DMS153 (cell line): ENCODE measurements at regions not wholly inside any gene's neighbourhood (a gene's known extent, or its start where the extent isn't known, plus 50 kb on each side); places are given as distances from the start of the nearest gene placed in this dataset.
"Not testable (repeated sequence)": the region's sequence is repeated elsewhere in the genome, so short reads cannot be mapped to it uniquely, and the experiment has no call there.

Source experiments
- DNase-seq: peaks from one replicate; lab custom pipeline; 2025; lab: John Stamatoyannopoulos, UW

- DNase-seq = no peak
These were observed 145.3 kb downstream of the ALX1 start for GRCh38 chr12:85425349-85425612.

GRCh38 chr12:85425926-85426325 is 145.9 kb downstream of the ALX1 start:
- no peak for DNase-seq

DNA sequence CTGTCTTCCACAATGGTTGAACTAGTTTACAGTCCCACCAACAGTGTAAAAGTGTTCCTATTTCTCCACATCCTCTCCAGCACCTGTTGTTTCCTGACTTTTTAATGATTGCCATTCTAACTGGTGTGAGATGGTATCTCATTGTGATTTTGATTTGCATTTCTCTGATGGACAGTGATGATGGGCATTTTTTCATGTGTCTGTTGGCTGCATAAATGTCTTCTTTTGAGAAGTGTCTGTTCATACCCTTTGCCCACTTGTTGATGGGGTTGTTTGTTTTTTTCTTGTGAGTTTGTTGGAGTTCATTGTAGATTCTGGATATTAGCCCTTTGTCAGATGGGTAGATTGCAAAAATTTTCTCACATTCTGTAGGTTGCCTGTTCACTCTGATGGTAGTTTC is 153.1 kb downstream of the ALX1 start:
- DNase-seq = not testable (repeated sequence)

DNA sequence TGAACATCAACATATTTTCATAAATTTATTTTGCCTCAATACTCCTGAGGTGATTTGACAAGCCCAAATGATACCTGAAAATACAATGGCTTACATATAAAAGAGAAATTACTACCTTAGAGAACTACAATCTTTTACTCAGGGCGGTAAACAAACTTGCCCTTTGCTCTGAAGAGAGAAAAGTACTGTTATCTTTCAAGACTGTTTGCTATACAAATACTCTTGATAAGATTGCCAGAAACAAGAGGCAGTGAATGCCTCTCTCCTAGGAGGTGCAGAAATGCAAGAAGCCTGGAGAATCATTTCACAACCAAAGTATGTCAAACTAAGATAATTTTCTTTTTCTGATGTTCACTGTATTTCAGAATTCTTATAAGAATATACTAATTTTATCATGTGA is 160.3 kb downstream of the ALX1 start:
- no peak for DNase-seq

GRCh38 chr12:85441025-85441424 is 161.0 kb downstream of the ALX1 start:
- DNase-seq = no peak

GRCh38 chr12:85441741-85442140 is 161.7 kb downstream of the ALX1 start:
- DNase-seq = no peak

DNA sequence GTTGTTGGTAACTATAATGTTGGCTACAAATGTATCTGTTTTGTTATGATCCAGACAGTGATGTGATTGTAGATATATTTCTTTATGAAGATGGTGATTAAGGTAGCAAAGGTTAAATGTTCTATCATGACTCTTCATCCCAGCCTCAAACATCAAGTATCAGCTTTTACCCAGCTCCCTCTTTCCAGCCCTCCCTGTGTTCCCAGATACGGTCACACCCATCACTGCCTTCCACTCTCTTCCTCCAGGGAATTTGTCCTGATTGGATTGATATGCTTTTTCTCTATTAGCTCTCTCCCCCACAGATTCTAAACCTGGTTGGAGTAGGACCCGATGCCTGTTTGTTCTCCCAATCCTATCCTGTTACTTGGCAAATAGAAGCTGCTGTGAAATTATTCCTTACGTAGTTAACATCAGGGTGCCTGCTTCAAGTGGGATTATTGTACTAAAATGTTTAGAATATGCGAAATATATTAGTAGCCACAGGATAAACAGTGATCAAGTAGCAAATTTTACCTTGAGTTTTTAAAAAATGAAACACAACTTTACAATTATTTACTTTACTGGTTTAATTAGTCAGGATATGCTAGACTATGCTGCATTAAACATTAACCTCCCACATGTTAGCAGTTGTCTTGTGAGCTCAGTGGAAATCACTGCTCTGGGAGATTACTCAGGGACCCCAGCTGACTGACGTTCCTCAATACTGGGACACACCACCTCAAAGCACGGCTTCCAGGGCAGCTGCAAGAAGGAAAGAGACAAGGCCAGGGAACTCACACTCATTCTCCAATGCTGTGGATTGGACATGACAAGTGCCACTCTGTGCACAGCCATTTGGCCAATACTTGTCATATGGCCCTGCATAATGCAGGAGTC is 165.3 kb downstream of the ALX1 start:
- DNase-seq = no peak

DNA sequence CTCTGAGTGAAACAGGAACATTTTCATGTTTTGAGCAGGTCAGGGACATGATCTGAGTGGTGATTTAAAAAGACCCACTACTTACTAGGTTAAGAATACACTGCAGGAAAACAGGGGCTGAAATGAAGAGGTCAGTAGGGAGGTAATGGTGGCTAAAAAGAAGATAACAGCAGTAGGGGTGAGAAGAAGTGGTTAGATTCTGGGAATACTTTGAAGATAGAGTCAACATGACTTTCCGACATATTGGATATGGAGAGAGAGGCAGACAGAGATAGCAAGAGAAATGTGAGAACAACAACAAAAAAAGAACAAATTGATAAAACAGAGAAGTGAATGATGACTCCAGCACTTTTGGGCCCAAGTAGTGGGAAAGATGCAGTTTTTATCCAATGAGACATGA is 168.0 kb downstream of the ALX1 start:
- no peak for DNase-seq

- no peak for DNase-seq
These were observed 168.6 kb downstream of the ALX1 start for GRCh38 chr12:85448548-85449139.

- no peak for DNase-seq
These were observed 177.0 kb downstream of the ALX1 start for GRCh38 chr12:85457016-85457415.

DNA sequence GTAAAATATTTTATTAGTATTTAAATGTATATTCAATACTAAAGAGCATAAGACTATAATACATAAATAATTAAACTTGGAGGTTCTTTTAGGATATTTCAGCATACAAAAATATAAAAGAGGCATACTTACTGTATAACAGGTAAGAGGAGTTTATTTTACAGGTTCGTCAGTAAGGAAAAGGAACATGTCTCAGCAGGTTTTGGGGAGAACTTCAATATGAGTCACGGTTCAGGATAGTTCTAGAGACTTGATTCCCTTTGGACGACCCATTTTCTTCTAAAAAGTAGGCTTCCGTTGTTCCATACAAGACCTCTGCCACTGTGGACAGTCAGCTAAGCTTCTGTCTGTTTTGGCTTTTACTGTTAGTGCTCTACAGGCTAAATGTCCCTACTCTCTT is 181.1 kb downstream of the ALX1 start:
- no peak for DNase-seq

DNA sequence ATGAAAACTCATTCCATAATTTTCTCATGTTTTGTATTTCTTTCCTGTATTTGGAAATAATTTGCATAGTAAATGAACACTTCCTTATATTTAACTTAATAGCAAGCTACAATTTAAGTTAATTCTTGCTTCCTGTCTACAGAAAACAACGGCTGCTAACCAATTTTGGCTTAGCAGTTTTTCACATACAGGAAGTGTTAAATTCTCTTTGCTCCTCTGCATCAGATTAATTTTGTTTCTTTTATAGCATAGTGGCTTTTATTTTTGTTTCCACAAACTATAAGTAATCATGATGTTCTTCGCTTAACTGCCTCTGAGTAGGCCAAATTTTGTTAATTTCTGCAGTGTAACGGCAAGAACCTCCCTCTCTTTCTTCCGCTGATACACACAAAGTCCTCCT is 182.9 kb downstream of the ALX1 start:
- DNase-seq = no peak

- DNase-seq = no peak
These were observed 186.9 kb downstream of the ALX1 start for GRCh38 chr12:85466890-85467289.

- DNase-seq = no peak
These were observed 188.5 kb downstream of the ALX1 start for GRCh38 chr12:85468356-85469157.

GRCh38 chr12:85469158-85470086 is 189.4 kb downstream of the ALX1 start:
- peak; percentile 65 for DNase-seq

GRCh38 chr12:85475277-85475676 is 195.3 kb downstream of the ALX1 start:
- DNase-seq = not testable (repeated sequence)

- no peak for DNase-seq
These were observed 196.7 kb downstream of the ALX1 start for GRCh38 chr12:85476756-85477155.

- no peak for DNase-seq
These were observed 204.4 kb downstream of the ALX1 start for GRCh38 chr12:85484387-85484786.

DNA sequence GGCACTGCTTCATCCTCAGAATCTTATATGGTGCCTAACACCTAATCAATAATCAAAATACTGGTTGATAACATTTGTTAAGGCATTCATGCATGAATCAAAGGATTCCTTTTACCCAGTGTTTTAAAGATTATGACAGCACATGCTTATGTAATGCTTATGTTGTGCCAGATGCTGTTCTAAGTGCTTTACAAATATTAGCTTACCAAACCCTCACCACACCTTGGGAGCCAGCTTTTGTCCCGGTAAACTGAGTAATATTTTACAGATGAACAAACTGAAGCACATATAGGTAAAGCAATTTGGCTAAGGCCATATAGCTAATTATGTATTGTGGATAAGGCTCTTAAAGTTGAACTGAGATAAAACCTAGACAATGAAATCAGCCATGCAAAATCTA is 209.2 kb downstream of the ALX1 start:
- peak; percentile 75 for DNase-seq

DNA sequence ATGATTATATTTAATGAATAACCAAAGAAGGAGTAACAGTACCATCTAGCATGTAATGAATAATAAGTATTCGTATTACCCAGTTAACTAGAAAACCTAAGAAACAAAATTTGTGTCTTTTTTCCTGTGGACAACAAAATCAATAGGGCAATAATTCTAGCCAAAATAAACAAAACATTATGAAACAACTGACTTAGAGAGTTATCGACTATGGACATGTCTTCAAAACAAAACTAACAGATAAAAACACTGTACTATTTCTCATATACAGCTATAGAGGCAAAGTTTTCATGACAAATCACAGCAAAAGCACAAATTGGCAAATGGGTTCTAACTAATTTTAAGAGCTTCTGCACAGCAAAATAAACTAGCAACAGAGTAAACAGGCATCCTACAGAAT is 224.1 kb downstream of the ALX1 start:
- DNase-seq = no peak

GRCh38 chr12:85504624-85505023 is 224.6 kb downstream of the ALX1 start:
- no peak for DNase-seq

DNA sequence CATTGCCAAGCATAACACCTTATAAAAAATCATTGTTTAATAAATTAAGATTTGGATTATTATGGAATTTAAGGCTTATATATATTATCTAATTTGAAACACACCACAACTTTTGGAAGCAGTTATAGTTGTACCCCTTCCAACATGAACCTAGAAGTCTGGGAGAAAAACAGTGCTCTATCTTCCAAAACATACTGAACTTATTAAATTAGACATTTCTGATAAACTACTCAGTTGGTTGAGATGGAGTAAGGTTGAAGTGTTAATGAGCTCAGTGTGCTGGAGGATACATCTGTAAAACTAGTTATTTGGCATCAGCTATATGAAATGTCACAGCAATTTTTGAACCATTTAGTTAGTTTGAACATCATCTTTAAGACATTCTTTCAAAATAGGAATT is 227.4 kb downstream of the ALX1 start:
- DNase-seq = no peak
